Activated naive CD8-positive, alpha-beta T cell treated with anti-CD3 and anti-CD28 coated beads, Interleukin-2, amount 10 ng/mL, durations not matched to agents 7 days and 5 days (primary cell): ENCODE measurements at regions not wholly inside any gene's neighbourhood (a gene's known extent, or its start where the extent isn't known, plus 50 kb on each side); places are given as distances from the start of the nearest gene placed in this dataset.

ENCODE experiments used
- ATAC-seq: fragments of 150-1000 bp; cut with Tn5 transposase; one replicate; pipeline ENCODE4 v1.10.0; 2021; ENCODE audit warnings: low read depth, moderate library complexity
- POLR2A ChIA-PET: fragments of 350-600 bp; sonication (Branson Sonifier 250); formaldehyde crosslinking; loops from one replicate; lab custom pipeline; 2021; ENCODE audit warnings: antibody characterized with exemption; lab: Charles Lee
- DNase-seq: peaks from one replicate; pipeline ENCODE4 v3.0.0; 2021
- H3K27ac Mint-ChIP-seq: one replicate; pipeline ENCODE4 v1.8.0; 2022; ENCODE audit warnings: mild to moderate bottlenecking, mixed read lengths
- H3K27me3 Mint-ChIP-seq: one replicate; pipeline ENCODE4 v1.8.0; 2022; ENCODE audit warnings: mild to moderate bottlenecking, moderate library complexity, mixed read lengths
- H3K36me3 Mint-ChIP-seq: one replicate; pipeline ENCODE4 v1.8.0; 2021; ENCODE audit warnings: mild to moderate bottlenecking, mixed read lengths
- H3K4me1 Mint-ChIP-seq: one replicate; pipeline ENCODE4 v1.8.0; 2021; ENCODE audit warnings: mixed read lengths
- H3K4me3 Mint-ChIP-seq: one replicate; pipeline ENCODE4 v1.8.0; 2022; ENCODE audit warnings: mild to moderate bottlenecking, moderate library complexity, mixed read lengths
- H3K9me3 Mint-ChIP-seq: one replicate; pipeline ENCODE4 v1.8.0; 2021; ENCODE audit warnings: mixed read lengths

GRCh38 chr16:85387171-85387507, 226.0 kb upstream of the GSE1 start:
- ATAC-seq: no peak
- Mint-ChIP-seq H3K4me1 (peaks cover 1% of the 10 kb centered on the region), H3K36me3 (no peaks in the 10 kb centered on the region), H3K27ac (no peak overlapping the region), H3K9me3 (peaks cover 3% of the 10 kb centered on the region), H3K4me3 (no peak overlapping the region), H3K27me3 (peaks cover 2% of the 10 kb centered on the region)
- POLR2A ChIA-PET: no interaction called here
- DNase-seq: peak; percentile 19

GRCh38 chr16:85387731-85388295, 225.3 kb upstream of the GSE1 start:
- DNase-seq: no peak
- H3K4me1 Mint-ChIP-seq: peaks cover 1% of the 10 kb centered on the region
- POLR2A ChIA-PET: no interaction called here
- H3K9me3 Mint-ChIP-seq: peaks cover 3% of the 10 kb centered on the region
- no peak overlapping the region for H3K27ac Mint-ChIP-seq
- ATAC-seq: no peak
- H3K36me3 Mint-ChIP-seq: no peaks in the 10 kb centered on the region
- peaks cover 2% of the 10 kb centered on the region for H3K27me3 Mint-ChIP-seq
- no peak overlapping the region for H3K4me3 Mint-ChIP-seq

- POLR2A ChIA-PET: no interaction called here
- H3K4me1 Mint-ChIP-seq: no peaks in the 10 kb centered on the region
- no peak overlapping the region for H3K27ac Mint-ChIP-seq
- no peaks in the 10 kb centered on the region for H3K9me3 Mint-ChIP-seq
- no peak for ATAC-seq
- H3K4me3 Mint-ChIP-seq: no peak overlapping the region
- H3K27me3 Mint-ChIP-seq: no peaks in the 10 kb centered on the region
- peak; percentile 19 for DNase-seq
- H3K36me3 Mint-ChIP-seq: no peaks in the 10 kb centered on the region
Measured at GRCh38 chr16:85389679-85390470, 223.2 kb upstream of the GSE1 start.

GRCh38 chr16:85390511-85391174, 222.5 kb upstream of the GSE1 start:
- Mint-ChIP-seq H3K9me3 (no peaks in the 10 kb centered on the region), H3K27ac (no peak overlapping the region), H3K4me1 (no peaks in the 10 kb centered on the region), H3K4me3 (no peak overlapping the region), H3K27me3 (no peaks in the 10 kb centered on the region), H3K36me3 (no peaks in the 10 kb centered on the region)
- POLR2A ChIA-PET: no interaction called here
- peak; percentile 22 for DNase-seq
- no peak for ATAC-seq

GRCh38 chr16:85391175-85391707, 221.9 kb upstream of the GSE1 start:
- Mint-ChIP-seq H3K27me3 (no peaks in the 10 kb centered on the region), H3K9me3 (no peaks in the 10 kb centered on the region)
- DNase-seq: peak; percentile 10

GRCh38 chr16:85391769-85392583, 221.1 kb upstream of the GSE1 start:
- Mint-ChIP-seq H3K36me3 (no peaks in the 10 kb centered on the region), H3K27ac (no peak overlapping the region), H3K4me3 (no peak overlapping the region), H3K4me1 (no peaks in the 10 kb centered on the region), H3K27me3 (no peaks in the 10 kb centered on the region), H3K9me3 (no peaks in the 10 kb centered on the region)
- POLR2A ChIA-PET: no interaction called here
- no peak for ATAC-seq
- DNase-seq: peak; percentile 15

More at GRCh38 chr16:85391175-85391707, 221.9 kb upstream of the GSE1 start:
- ATAC-seq: no peak
- Mint-ChIP-seq H3K4me3 (no peak overlapping the region), H3K27ac (no peak overlapping the region), H3K4me1 (no peaks in the 10 kb centered on the region), H3K36me3 (no peaks in the 10 kb centered on the region)
- POLR2A ChIA-PET: no interaction called here

GRCh38 chr16:85392756-85393673, 220.1 kb upstream of the GSE1 start:
- H3K27ac Mint-ChIP-seq: no peak overlapping the region
- ATAC-seq (no peak), DNase-seq (peak; percentile 18)
- POLR2A ChIA-PET: interaction anchor here (0.6 kb wide), 1 partner anchor 62 kb away, joined by 3 read pairs; no protein-coding TSS in a partner anchor
- H3K4me3 Mint-ChIP-seq: no peak overlapping the region
- H3K27me3 Mint-ChIP-seq: no peaks in the 10 kb centered on the region
- H3K9me3 Mint-ChIP-seq: no peaks in the 10 kb centered on the region
- H3K36me3 Mint-ChIP-seq: no peaks in the 10 kb centered on the region
- no peaks in the 10 kb centered on the region for H3K4me1 Mint-ChIP-seq

- no peak overlapping the region for H3K27ac Mint-ChIP-seq
- ATAC-seq (peak; percentile 73), DNase-seq (peak; percentile 81)
- H3K4me3 Mint-ChIP-seq: no peak overlapping the region
- H3K36me3 Mint-ChIP-seq: no peaks in the 10 kb centered on the region
- no peaks in the 10 kb centered on the region for H3K4me1 Mint-ChIP-seq
- H3K27me3 Mint-ChIP-seq: no peaks in the 10 kb centered on the region
- no peaks in the 10 kb centered on the region for H3K9me3 Mint-ChIP-seq
- POLR2A ChIA-PET: no interaction called here
Measured at GRCh38 chr16:85393674-85394451, 219.3 kb upstream of the GSE1 start.

- no peak for ATAC-seq
- no peak overlapping the region for H3K27ac Mint-ChIP-seq
- H3K4me3 Mint-ChIP-seq: no peak overlapping the region
- POLR2A ChIA-PET: no interaction called here
- no peaks in the 10 kb centered on the region for H3K27me3 Mint-ChIP-seq
- H3K9me3 Mint-ChIP-seq: no peaks in the 10 kb centered on the region
- DNase-seq: peak; percentile 19
- no peaks in the 10 kb centered on the region for H3K36me3 Mint-ChIP-seq
- no peaks in the 10 kb centered on the region for H3K4me1 Mint-ChIP-seq
Measured at GRCh38 chr16:85394456-85395206, 218.5 kb upstream of the GSE1 start.

- no peaks in the 10 kb centered on the region for H3K27me3 Mint-ChIP-seq
- DNase-seq (peak; percentile 22), ATAC-seq (no peak)
- POLR2A ChIA-PET: no interaction called here
- no peaks in the 10 kb centered on the region for H3K4me1 Mint-ChIP-seq
- no peak overlapping the region for H3K4me3 Mint-ChIP-seq
- no peaks in the 10 kb centered on the region for H3K9me3 Mint-ChIP-seq
- H3K27ac Mint-ChIP-seq: no peak overlapping the region
- H3K36me3 Mint-ChIP-seq: no peaks in the 10 kb centered on the region
Measured at GRCh38 chr16:85395207-85395912, 217.8 kb upstream of the GSE1 start.
